ENCODE measurements at regions not wholly inside any gene's neighbourhood (a gene's known extent, or its start where the extent isn't known, plus 50 kb on each side); places are given as distances from the start of the nearest gene placed in this dataset.

DNA sequence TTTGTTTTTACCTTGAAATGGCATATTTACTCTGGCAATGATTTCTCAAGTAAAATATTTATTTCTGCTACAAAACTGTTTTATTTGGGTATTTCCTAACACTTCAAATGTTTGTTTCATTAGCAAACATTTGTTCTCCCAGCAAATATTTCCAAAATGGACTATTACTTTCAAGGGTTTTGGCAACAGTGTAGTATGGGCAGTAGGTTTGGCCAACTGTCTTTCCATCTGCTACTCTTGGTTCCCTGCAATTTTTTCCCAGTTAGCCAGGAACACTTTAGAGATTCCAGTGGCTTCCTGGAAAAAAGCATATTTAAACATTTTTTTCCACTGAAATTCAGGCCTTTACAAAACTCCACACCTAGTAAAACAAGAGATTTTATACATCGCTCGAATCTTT lies 466.6 kb downstream of the SLITRK6 start (continued):
- TF ChIP-seq, protein P1, sequence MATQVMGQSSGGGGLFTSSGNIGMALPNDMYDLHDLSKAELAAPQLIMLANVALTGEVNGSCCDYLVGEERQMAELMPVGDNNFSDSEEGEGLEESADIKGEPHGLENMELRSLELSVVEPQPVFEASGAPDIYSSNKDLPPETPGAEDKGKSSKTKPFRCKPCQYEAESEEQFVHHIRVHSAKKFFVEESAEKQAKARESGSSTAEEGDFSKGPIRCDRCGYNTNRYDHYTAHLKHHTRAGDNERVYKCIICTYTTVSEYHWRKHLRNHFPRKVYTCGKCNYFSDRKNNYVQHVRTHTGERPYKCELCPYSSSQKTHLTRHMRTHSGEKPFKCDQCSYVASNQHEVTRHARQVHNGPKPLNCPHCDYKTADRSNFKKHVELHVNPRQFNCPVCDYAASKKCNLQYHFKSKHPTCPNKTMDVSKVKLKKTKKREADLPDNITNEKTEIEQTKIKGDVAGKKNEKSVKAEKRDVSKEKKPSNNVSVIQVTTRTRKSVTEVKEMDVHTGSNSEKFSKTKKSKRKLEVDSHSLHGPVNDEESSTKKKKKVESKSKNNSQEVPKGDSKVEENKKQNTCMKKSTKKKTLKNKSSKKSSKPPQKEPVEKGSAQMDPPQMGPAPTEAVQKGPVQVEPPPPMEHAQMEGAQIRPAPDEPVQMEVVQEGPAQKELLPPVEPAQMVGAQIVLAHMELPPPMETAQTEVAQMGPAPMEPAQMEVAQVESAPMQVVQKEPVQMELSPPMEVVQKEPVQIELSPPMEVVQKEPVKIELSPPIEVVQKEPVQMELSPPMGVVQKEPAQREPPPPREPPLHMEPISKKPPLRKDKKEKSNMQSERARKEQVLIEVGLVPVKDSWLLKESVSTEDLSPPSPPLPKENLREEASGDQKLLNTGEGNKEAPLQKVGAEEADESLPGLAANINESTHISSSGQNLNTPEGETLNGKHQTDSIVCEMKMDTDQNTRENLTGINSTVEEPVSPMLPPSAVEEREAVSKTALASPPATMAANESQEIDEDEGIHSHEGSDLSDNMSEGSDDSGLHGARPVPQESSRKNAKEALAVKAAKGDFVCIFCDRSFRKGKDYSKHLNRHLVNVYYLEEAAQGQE (IDR thresholded peaks at IDR 0.05; ENCODE audit: low read depth, low read length), result no peak
- no peak for TF ChIP-seq NFYA (IDR thresholded peaks at IDR 0.05; ENCODE audit: borderline replicate concordance, low read depth, low read length)

DNA sequence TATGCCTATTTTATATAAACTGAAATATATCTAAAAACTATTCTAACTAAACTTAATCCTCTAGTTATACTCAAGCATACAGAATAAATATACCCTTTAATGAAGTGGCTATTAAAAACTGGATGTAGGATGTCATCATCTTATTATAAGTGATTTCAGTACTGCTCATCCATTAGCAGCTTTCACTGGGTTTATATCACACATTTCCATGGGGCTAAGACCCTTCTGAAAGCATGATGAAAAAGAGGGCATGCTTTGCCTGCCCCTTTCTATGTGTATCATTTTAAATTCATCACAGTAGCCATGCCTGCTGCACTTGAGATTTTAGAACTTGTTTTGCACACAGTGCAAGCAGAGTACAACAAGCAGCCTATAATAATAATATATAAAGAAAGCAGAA lies 477.5 kb downstream of the SLITRK6 start:
- ChIA-PET SMC1A (ENCODE audit: uncharacterized antibody, unreplicated experiment) (interaction anchor here (1.1 kb wide), 1 partner anchor 95 kb away, joined by 3 read pairs; no protein-coding TSS in a partner anchor), RAD21 (ENCODE audit: unreplicated experiment) (no interaction called here), CTCF (interaction anchor here (0.6 kb wide), 1 partner anchor 825 kb away, joined by 3 read pairs; no protein-coding TSS in a partner anchor), POLR2A (no interaction called here)
- no peaks in the 10 kb centered on the region for H3K9me3 ChIP-seq (replicated peaks; ENCODE audit: control insufficient read depth, insufficient read depth, low read length)
- no TSS peak for BruUV-seq (replicated peaks)
- intact Hi-C loops (cut with micrococcal nuclease; ENCODE audit: unreplicated experiment), result no loop called here
- H3K4me2 ChIP-seq (ENCODE audit: control insufficient read depth, insufficient read depth), result no peak overlapping the region
- H3K4me1 ChIP-seq (ENCODE audit: control insufficient read depth, insufficient read depth, low read length), result no peaks in the 10 kb centered on the region
- H3K4me3 ChIP-seq, result no peak overlapping the region
- DNase-seq (ENCODE audit: low read depth, low spot score) (no peak), FAIRE-seq (no peak), ATAC-seq (no peak)
- in situ Hi-C loops (cut with MboI), result no loop called here
- no peaks in the 10 kb centered on the region for H3K36me3 ChIP-seq (ENCODE audit: control insufficient read depth in 2 of 2, insufficient read depth in 2 of 2, low read length in 1 of 2)
- no peaks in the 10 kb centered on the region for H3K79me2 ChIP-seq (ENCODE audit: control insufficient read depth, insufficient read depth, low read length)
- H3K27ac ChIP-seq (ENCODE audit: control insufficient read depth, insufficient read depth), result no peak overlapping the region
- H3K27me3 ChIP-seq (replicated peaks in 1 of 2; ENCODE audit: control insufficient read depth in 2 of 2, insufficient read depth in 2 of 2, low read length in 1 of 2), result no peaks in the 10 kb centered on the region
- H2AFZ ChIP-seq (ENCODE audit: control insufficient read depth, low read depth, low read length), result no peak overlapping the region
- H4K20me1 ChIP-seq (ENCODE audit: control insufficient read depth, insufficient read depth), result no peaks in the 10 kb centered on the region
- no peak overlapping the region for H3K9ac ChIP-seq (ENCODE audit: control insufficient read depth, insufficient read depth, low read length)
- TF ChIP-seq NFYB (IDR thresholded peaks at IDR 0.05; ENCODE audit: insufficient read depth, low read depth, low read length) (no peak), BCL11A (IDR thresholded peaks at IDR 0.05; ENCODE audit: low read depth, low read length) (no peak), LARP7 (IDR thresholded peaks at IDR 0.05) (no peak), JUNB (IDR thresholded peaks at IDR 0.05) (no peak), ESRRA (IDR thresholded peaks at IDR 0.05; ENCODE audit: low read length) (no peak), TCF12 (IDR thresholded peaks at IDR 0.05; ENCODE audit: low read depth, low read length) (no peak), POLR2AphosphoS5 (IDR thresholded peaks at IDR 0.05; ENCODE audit: low read length) (no peak), IKZF1 (conservative IDR thresholded peaks at IDR 0.05) (no peak), MXI1 (IDR thresholded peaks at IDR 0.05; ENCODE audit: low read depth, low read length) (no peak), BACH1 (IDR thresholded peaks at IDR 0.05; ENCODE audit: borderline replicate concordance) (no peak), GATAD2B (conservative IDR thresholded peaks at IDR 0.05; ENCODE audit: low read depth) (no peak), FOS (IDR thresholded peaks at IDR 0.05; ENCODE audit: borderline replicate concordance, extremely low read depth, insufficient read length) (no peak), RELA (IDR thresholded peaks at IDR 0.05; ENCODE audit: borderline replicate concordance, partially characterized antibody) (no peak), USF1 (IDR thresholded peaks at IDR 0.05; ENCODE audit: borderline replicate concordance, extremely low read length, insufficient read depth, low read depth, low read length) (no peak)
- TF ChIP-seq, protein P2, sequence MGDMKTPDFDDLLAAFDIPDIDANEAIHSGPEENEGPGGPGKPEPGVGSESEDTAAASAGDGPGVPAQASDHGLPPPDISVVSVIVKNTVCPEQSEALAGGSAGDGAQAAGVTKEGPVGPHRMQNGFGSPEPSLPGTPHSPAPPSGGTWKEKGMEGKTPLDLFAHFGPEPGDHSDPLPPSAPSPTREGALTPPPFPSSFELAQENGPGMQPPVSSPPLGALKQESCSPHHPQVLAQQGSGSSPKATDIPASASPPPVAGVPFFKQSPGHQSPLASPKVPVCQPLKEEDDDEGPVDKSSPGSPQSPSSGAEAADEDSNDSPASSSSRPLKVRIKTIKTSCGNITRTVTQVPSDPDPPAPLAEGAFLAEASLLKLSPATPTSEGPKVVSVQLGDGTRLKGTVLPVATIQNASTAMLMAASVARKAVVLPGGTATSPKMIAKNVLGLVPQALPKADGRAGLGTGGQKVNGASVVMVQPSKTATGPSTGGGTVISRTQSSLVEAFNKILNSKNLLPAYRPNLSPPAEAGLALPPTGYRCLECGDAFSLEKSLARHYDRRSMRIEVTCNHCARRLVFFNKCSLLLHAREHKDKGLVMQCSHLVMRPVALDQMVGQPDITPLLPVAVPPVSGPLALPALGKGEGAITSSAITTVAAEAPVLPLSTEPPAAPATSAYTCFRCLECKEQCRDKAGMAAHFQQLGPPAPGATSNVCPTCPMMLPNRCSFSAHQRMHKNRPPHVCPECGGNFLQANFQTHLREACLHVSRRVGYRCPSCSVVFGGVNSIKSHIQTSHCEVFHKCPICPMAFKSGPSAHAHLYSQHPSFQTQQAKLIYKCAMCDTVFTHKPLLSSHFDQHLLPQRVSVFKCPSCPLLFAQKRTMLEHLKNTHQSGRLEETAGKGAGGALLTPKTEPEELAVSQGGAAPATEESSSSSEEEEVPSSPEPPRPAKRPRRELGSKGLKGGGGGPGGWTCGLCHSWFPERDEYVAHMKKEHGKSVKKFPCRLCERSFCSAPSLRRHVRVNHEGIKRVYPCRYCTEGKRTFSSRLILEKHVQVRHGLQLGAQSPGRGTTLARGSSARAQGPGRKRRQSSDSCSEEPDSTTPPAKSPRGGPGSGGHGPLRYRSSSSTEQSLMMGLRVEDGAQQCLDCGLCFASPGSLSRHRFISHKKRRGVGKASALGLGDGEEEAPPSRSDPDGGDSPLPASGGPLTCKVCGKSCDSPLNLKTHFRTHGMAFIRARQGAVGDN (IDR thresholded peaks at IDR 0.05), result no peak
